HG03575 (cell line): ENCODE measurements at regions not wholly inside any gene's neighbourhood (a gene's known extent, or its start where the extent isn't known, plus 50 kb on each side); places are given as distances from the start of the nearest gene placed in this dataset.

ENCODE experiments used
- ATAC-seq: cut with Tn5 transposase; IDR thresholded peaks from one replicate; pipeline ENCODE4 v1.9.1; 2021; ENCODE audit not compliant: unreplicated experiment, insufficient number of reproducible peaks, low FRiP score; ENCODE audit errors: extremely low read depth

DNA sequence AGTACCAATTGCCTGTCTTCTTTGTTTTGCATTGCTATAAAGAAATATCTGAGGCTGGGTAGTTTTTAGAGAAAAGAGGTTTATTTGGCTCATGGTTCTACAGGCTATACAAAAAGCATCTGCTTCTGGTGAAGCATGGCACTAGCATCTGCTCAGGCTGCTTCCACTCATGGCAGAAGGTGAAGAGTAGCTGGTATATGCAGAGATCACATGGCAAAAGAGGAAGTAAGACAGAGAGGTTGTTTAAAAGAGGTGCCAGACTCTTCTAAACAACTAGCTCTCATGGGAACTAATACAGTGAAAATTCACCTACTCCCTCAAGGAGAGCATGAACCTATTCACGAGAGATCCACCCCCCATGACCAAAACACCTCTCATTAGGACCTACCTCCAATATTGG lies 56.7 kb upstream of the GUCA2B start:
- ATAC-seq, result no peak

- ATAC-seq, result no peak
These were observed 64.0 kb upstream of the GUCA2B start for GRCh38 chr1:42089246-42089645.

GRCh38 chr1:42086146-42086545 lies 67.1 kb upstream of the GUCA2B start:
- no peak for ATAC-seq

DNA sequence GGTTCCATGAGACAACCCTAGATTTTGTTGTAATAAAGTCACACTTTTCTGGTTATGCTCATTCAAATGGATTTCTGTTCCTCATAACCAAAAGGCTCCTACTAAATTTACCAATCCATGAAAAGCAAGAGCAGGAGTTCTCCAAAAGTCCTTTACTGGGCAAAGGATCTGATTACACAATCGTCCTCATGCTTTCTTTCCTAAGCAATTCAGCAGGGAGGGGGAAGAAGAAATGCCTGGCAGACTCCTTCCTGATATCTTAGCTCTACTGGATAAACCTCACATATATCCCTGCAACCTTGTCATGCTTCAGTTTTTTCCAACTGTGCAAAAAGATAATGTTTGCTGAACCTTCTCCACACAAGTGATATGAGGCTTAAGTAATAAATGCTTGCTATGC lies 67.6 kb upstream of the GUCA2B start:
- ATAC-seq, result no peak

DNA sequence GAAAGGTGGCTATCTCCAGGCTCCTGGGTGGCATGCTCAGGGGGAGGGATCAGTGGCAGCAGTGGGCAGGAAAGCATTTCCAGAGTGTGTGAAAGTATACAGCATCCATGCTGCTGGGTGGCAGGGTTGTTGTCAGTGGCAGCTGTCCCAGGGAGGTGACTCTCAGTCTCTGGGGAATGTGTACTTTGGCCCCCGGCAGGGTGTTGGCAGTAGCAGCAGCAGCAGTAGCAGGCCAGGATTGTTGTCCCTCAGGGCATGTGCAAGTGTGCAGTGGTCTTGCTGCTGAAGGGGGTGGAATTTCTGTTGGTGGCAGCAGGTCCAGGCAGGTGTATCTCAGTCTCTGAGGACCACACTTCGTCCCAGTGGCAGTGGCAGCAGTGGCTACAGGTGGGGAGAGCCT lies 71.7 kb upstream of the GUCA2B start:
- ATAC-seq, result no peak

- no peak for ATAC-seq
These were observed 78.0 kb upstream of the GUCA2B start for GRCh38 chr1:42075179-42075578.

DNA sequence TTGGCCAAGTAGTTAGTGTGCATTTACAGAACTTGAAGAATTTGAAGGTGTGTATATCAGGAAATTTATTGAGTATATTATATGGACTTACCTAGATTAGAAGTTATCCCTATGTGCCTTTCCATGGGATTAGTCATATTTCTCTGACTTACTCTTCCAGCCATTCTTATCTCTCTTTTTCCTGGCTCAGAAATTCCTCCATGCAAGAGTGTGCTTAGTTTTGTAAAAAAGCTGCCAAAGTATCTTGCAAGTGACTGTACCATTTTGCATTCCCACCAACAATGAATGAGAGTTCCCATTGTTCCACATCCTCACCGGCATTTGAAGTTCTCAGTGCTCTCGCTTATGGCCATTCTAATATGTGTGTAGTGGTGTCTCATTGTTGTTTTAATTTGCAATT lies 82.2 kb upstream of the GUCA2B start:
- no peak for ATAC-seq

DNA sequence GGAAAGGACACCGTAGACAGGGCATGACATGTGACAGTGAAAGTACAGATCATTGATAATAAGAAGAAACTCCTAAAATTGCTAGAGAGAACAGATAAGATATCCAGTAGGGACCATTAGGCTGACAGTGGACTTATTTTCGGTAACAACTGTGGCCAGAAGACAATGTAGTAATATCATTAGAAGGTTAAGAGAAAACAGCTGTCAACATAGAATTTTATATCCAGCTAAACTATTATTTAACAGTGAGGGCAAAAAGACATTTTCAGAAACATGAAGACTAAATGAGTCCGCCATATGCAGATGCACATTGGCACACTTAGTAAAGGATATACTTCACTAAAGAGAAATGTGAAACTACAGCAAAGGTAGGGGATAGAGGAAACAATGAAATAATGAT lies 95.4 kb upstream of the GUCA2B start:
- ATAC-seq, result no peak

GRCh38 chr1:42056460-42056859 lies 96.8 kb upstream of the GUCA2B start:
- ATAC-seq, result no peak

- no peak for ATAC-seq
These were observed 98.1 kb upstream of the GUCA2B start for GRCh38 chr1:42055061-42055460.

DNA sequence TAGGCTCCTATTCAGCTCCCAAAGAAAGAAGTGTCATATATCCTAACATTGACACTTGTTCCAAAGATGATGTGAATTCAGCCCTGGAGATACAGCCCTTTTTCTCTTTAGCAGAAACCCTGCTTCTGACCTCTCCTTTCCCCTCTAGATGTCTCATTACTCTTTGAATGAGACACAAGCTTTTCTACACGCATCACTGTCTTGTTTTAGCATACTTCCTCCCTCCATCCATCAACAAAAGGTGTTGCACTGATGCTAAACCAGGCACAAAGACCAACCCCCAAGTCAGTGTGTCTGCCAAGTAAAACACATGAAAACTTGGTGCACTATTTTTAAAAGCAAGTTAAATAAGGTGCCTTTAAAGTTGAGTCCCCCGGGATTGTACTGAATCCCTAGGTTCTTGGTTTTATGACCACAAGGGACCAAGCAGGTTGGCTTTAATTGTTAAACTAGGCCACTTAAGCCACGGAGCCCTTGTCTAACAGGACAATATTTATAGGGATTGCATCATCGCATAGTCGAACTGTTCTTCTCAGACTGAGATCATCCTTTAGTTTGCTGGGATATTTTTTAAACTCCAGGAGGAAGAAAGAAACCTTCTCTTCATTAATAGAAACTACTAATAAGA lies 101.0 kb upstream of the GUCA2B start:
- no peak for ATAC-seq

GRCh38 chr1:42047508-42047880 lies 105.7 kb upstream of the GUCA2B start:
- no peak for ATAC-seq

DNA sequence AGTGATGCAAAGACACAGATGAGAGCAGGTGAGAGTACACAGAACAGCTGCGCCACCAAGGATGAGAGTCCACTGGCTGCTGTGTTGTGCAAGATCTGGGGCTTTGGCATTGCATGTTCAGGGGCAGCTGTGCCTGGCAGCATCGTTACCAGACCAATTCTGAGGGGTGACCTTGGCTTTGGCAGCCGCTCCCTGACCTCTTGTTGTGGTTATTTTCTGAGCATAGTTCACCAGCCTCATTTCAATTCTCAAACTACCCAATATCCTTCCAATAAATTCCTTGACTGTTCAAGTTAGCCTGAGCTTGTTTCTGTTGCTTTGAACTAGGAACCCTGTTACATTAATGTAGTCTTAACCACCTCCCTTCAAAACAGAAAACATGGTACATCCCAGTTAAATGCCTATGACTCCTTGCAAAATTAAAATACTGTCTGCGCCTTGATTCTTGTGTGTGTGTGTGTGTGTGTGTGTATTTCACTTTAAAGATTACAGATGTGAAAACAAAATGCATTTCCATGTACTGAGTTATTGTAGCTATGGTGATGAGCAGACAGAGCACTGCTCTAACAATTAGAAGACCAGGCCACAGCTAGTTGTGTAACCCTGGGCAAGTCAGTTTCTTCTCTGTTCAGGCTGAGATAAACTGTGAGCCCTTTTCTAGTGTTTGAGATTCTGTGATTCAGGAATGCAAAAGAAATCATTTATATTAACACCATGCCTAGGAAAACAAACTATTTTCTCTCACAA lies 106.3 kb upstream of the GUCA2B start:
- no peak for ATAC-seq

DNA sequence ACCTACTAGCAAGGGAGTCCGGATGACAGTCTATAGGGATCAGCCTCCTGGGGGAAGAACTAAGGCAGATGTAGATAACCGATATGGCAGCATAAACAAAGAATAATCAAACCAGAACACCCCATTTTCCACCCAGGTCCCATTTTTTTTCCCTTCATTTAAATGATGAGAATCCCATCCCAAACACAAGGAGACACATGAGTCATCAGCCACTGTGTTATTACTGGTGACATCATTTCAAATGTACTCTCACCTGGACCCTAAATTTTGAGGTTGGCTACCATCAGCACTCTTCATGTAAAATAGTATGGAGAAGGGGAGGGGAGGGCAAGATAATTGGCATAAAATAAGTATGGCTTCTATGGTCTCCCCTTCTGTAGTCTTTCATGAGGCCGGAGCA lies 108.9 kb upstream of the GUCA2B start:
- ATAC-seq, result no peak

- ATAC-seq, result no peak
These were observed 109.4 kb upstream of the GUCA2B start for GRCh38 chr1:42043811-42044210.

- ATAC-seq, result no peak
These were observed 110.0 kb upstream of the GUCA2B start for GRCh38 chr1:42043182-42043581.

- ATAC-seq, result no peak
These were observed 112.2 kb upstream of the GUCA2B start for GRCh38 chr1:42041031-42041430.

GRCh38 chr1:42040159-42040558 lies 113.1 kb upstream of the GUCA2B start:
- ATAC-seq, result no peak

- no peak for ATAC-seq
These were observed 114.9 kb upstream of the GUCA2B start for GRCh38 chr1:42038261-42038660.

- ATAC-seq, result no peak
These were observed 115.6 kb upstream of the GUCA2B start for GRCh38 chr1:42037586-42037985.

GRCh38 chr1:42037161-42037560 lies 116.0 kb upstream of the GUCA2B start:
- ATAC-seq, result no peak
